ENCODE measurements at regions not wholly inside any gene's neighbourhood (a gene's known extent, or its start where the extent isn't known, plus 50 kb on each side); places are given as distances from the start of the nearest gene placed in this dataset.
A peak's percentile ranks its signal among the peaks of the same experiment; 100 is the strongest.

- no peak overlapping the region for H4K5ac ChIP-seq (ENCODE audit: low read length)
- no peak overlapping the region for H3K18ac ChIP-seq (ENCODE audit: low read length)
- no CpG with 5 or more reads among the region's 4 CpGs for WGBS (ENCODE audit: extremely low coverage, insufficient coverage, low lambda C conversion rate)
- no peak overlapping the region for H2BK15ac ChIP-seq (replicated peaks; ENCODE audit: low read depth)
- no peak overlapping the region for H3K27ac ChIP-seq (ENCODE audit: low read depth, low read length)
- H3K9ac ChIP-seq (ENCODE audit: low read length) = no peak overlapping the region
- no peaks in the 10 kb centered on the region for H3K27me3 ChIP-seq (ENCODE audit: insufficient read depth, low read length, poor library complexity)
- H3K56ac ChIP-seq (ENCODE audit: low read length) = no peak overlapping the region
- H3K23ac ChIP-seq (ENCODE audit: low read length) = no peak overlapping the region
- H3K4me2 ChIP-seq (ENCODE audit: low read length) = no peak overlapping the region
- no peak overlapping the region for H3K4me3 ChIP-seq (ENCODE audit: low read length)
- no peak overlapping the region for H2AK5ac ChIP-seq (ENCODE audit: low read length)
- no peaks in the 10 kb centered on the region for H3K79me1 ChIP-seq (ENCODE audit: low read length)
- H2BK120ac ChIP-seq (ENCODE audit: low read depth, low read length) = no peak overlapping the region
- no peak overlapping the region for H3K4ac ChIP-seq (ENCODE audit: low read depth, low read length)
- H3K79me2 ChIP-seq (ENCODE audit: control insufficient read depth, insufficient read depth, low read length) = no peaks in the 10 kb centered on the region
- no peak for DNase-seq
- no peaks in the 10 kb centered on the region for H3K36me3 ChIP-seq (ENCODE audit: control insufficient read depth, insufficient read depth, low read length)
- H2BK5ac ChIP-seq (ENCODE audit: low read length) = no peak overlapping the region
- no peak overlapping the region for H4K8ac ChIP-seq (ENCODE audit: low read depth, low read length)
- peaks cover 2% of the 10 kb centered on the region for H3K4me1 ChIP-seq (ENCODE audit: control insufficient read depth, low read depth, low read length)
These were observed 169.5 kb downstream of the HS3ST3B1 start for GRCh38 chr17:14470417-14470816.

- no peak overlapping the region for H3K27ac ChIP-seq (ENCODE audit: low read depth, low read length)
- no peaks in the 10 kb centered on the region for H3K79me1 ChIP-seq (ENCODE audit: low read length)
- H3K79me2 ChIP-seq (ENCODE audit: control insufficient read depth, insufficient read depth, low read length) = no peaks in the 10 kb centered on the region
- no peak overlapping the region for H3K4me3 ChIP-seq (ENCODE audit: low read length)
- no peak overlapping the region for H2AK5ac ChIP-seq (ENCODE audit: low read length)
- no peaks in the 10 kb centered on the region for H3K36me3 ChIP-seq (ENCODE audit: control insufficient read depth, insufficient read depth, low read length)
- no CpG with 5 or more reads among the region's 3 CpGs for WGBS (ENCODE audit: extremely low coverage, insufficient coverage, low lambda C conversion rate)
- H4K8ac ChIP-seq (ENCODE audit: low read depth, low read length) = no peak overlapping the region
- peaks cover 2% of the 10 kb centered on the region for H3K4me1 ChIP-seq (ENCODE audit: control insufficient read depth, low read depth, low read length)
- H3K9ac ChIP-seq (ENCODE audit: low read length) = no peak overlapping the region
- H2BK120ac ChIP-seq (ENCODE audit: low read depth, low read length) = no peak overlapping the region
- H2BK15ac ChIP-seq (replicated peaks; ENCODE audit: low read depth) = no peak overlapping the region
- no peak overlapping the region for H3K56ac ChIP-seq (ENCODE audit: low read length)
- H2BK5ac ChIP-seq (ENCODE audit: low read length) = no peak overlapping the region
- DNase-seq = no peak
- no peak overlapping the region for H3K4ac ChIP-seq (ENCODE audit: low read depth, low read length)
- no peak overlapping the region for H4K5ac ChIP-seq (ENCODE audit: low read length)
- H3K4me2 ChIP-seq (ENCODE audit: low read length) = no peak overlapping the region
- H3K18ac ChIP-seq (ENCODE audit: low read length) = no peak overlapping the region
- H3K23ac ChIP-seq (ENCODE audit: low read length) = no peak overlapping the region
- no peaks in the 10 kb centered on the region for H3K27me3 ChIP-seq (ENCODE audit: insufficient read depth, low read length, poor library complexity)
These were observed 169.1 kb downstream of the HS3ST3B1 start for GRCh38 chr17:14469971-14470370.

- WGBS (ENCODE audit: extremely low coverage, insufficient coverage, low lambda C conversion rate) = no CpG with 5 or more reads among the region's 3 CpGs
- no peak for DNase-seq
- Histone ChIP-seq H3K4ac (ENCODE audit: low read depth, low read length) (no peak overlapping the region), H3K18ac (ENCODE audit: low read length) (no peak overlapping the region), H3K4me3 (ENCODE audit: low read length) (no peak overlapping the region), H4K5ac (ENCODE audit: low read length) (no peak overlapping the region), H4K8ac (ENCODE audit: low read depth, low read length) (no peak overlapping the region), H3K27me3 (ENCODE audit: insufficient read depth, low read length, poor library complexity) (no peaks in the 10 kb centered on the region), H3K23ac (ENCODE audit: low read length) (no peak overlapping the region), H3K79me1 (ENCODE audit: low read length) (no peaks in the 10 kb centered on the region), H2BK5ac (ENCODE audit: low read length) (no peak overlapping the region), H3K27ac (ENCODE audit: low read depth, low read length) (no peak overlapping the region), H2AK5ac (ENCODE audit: low read length) (no peak overlapping the region), H3K9ac (ENCODE audit: low read length) (no peak overlapping the region), H3K79me2 (ENCODE audit: control insufficient read depth, insufficient read depth, low read length) (no peaks in the 10 kb centered on the region), H3K4me2 (ENCODE audit: low read length) (no peak overlapping the region), H3K56ac (ENCODE audit: low read length) (no peak overlapping the region), H2BK15ac (replicated peaks; ENCODE audit: low read depth) (no peak overlapping the region), H3K36me3 (ENCODE audit: control insufficient read depth, insufficient read depth, low read length) (no peaks in the 10 kb centered on the region), H2BK120ac (ENCODE audit: low read depth, low read length) (no peak overlapping the region), H3K4me1 (ENCODE audit: control insufficient read depth, low read depth, low read length) (peaks cover 2% of the 10 kb centered on the region)
These were observed 168.0 kb downstream of the HS3ST3B1 start for GRCh38 chr17:14468858-14469257.

- Histone ChIP-seq H2BK5ac (ENCODE audit: low read length) (peak overlapping the region; percentile 26), H3K9ac (ENCODE audit: low read length) (no peak overlapping the region), H3K27me3 (ENCODE audit: insufficient read depth, low read length, poor library complexity) (no peaks in the 10 kb centered on the region), H3K27ac (ENCODE audit: low read depth, low read length) (no peak overlapping the region), H3K4me2 (ENCODE audit: low read length) (no peak overlapping the region), H3K18ac (ENCODE audit: low read length) (no peak overlapping the region), H3K79me1 (ENCODE audit: low read length) (no peaks in the 10 kb centered on the region), H3K36me3 (ENCODE audit: control insufficient read depth, insufficient read depth, low read length) (no peaks in the 10 kb centered on the region), H2BK120ac (ENCODE audit: low read depth, low read length) (no peak overlapping the region), H3K56ac (ENCODE audit: low read length) (no peak overlapping the region), H3K23ac (ENCODE audit: low read length) (no peak overlapping the region), H3K4me1 (ENCODE audit: control insufficient read depth, low read depth, low read length) (peaks cover 6% of the 10 kb centered on the region), H3K4ac (ENCODE audit: low read depth, low read length) (no peak overlapping the region), H4K8ac (ENCODE audit: low read depth, low read length) (no peak overlapping the region), H4K5ac (ENCODE audit: low read length) (no peak overlapping the region), H3K4me3 (ENCODE audit: low read length) (no peak overlapping the region), H2AK5ac (ENCODE audit: low read length) (no peak overlapping the region), H2BK15ac (replicated peaks; ENCODE audit: low read depth) (no peak overlapping the region), H3K79me2 (ENCODE audit: control insufficient read depth, insufficient read depth, low read length) (no peaks in the 10 kb centered on the region)
- WGBS (ENCODE audit: extremely low coverage, insufficient coverage, low lambda C conversion rate) = no CpG with 5 or more reads among the region's 4 CpGs
- no peak for DNase-seq
These were observed 160.3 kb downstream of the HS3ST3B1 start for GRCh38 chr17:14461227-14461548.

GRCh38 chr17:14460516-14461226 lies 159.8 kb downstream of the HS3ST3B1 start:
- Histone ChIP-seq H3K9ac (ENCODE audit: low read length) (no peak overlapping the region), H3K4me3 (ENCODE audit: low read length) (no peak overlapping the region), H3K79me2 (ENCODE audit: control insufficient read depth, insufficient read depth, low read length) (no peaks in the 10 kb centered on the region), H2BK5ac (ENCODE audit: low read length) (no peak overlapping the region), H3K18ac (ENCODE audit: low read length) (no peak overlapping the region), H3K4me1 (ENCODE audit: control insufficient read depth, low read depth, low read length) (peaks cover 6% of the 10 kb centered on the region), H2AK5ac (ENCODE audit: low read length) (no peak overlapping the region), H2BK15ac (replicated peaks; ENCODE audit: low read depth) (no peak overlapping the region), H3K4ac (ENCODE audit: low read depth, low read length) (no peak overlapping the region), H4K8ac (ENCODE audit: low read depth, low read length) (no peak overlapping the region), H3K23ac (ENCODE audit: low read length) (no peak overlapping the region), H3K56ac (ENCODE audit: low read length) (no peak overlapping the region), H2BK120ac (ENCODE audit: low read depth, low read length) (no peak overlapping the region), H3K4me2 (ENCODE audit: low read length) (no peak overlapping the region), H3K79me1 (ENCODE audit: low read length) (no peaks in the 10 kb centered on the region), H4K5ac (ENCODE audit: low read length) (no peak overlapping the region), H3K27me3 (ENCODE audit: insufficient read depth, low read length, poor library complexity) (no peaks in the 10 kb centered on the region), H3K36me3 (ENCODE audit: control insufficient read depth, insufficient read depth, low read length) (no peaks in the 10 kb centered on the region), H3K27ac (ENCODE audit: low read depth, low read length) (no peak overlapping the region)
- DNase-seq = no peak
- WGBS (ENCODE audit: extremely low coverage, insufficient coverage, low lambda C conversion rate) = no CpG with 5 or more reads among the region's 2 CpGs

GRCh38 chr17:14459955-14460354 lies 159.1 kb downstream of the HS3ST3B1 start:
- H3K9ac ChIP-seq (ENCODE audit: low read length) = no peak overlapping the region
- no peak overlapping the region for H3K4ac ChIP-seq (ENCODE audit: low read depth, low read length)
- H3K18ac ChIP-seq (ENCODE audit: low read length) = no peak overlapping the region
- H4K8ac ChIP-seq (ENCODE audit: low read depth, low read length) = no peak overlapping the region
- DNase-seq = no peak
- H3K56ac ChIP-seq (ENCODE audit: low read length) = no peak overlapping the region
- no peak overlapping the region for H2BK15ac ChIP-seq (replicated peaks; ENCODE audit: low read depth)
- H3K36me3 ChIP-seq (ENCODE audit: control insufficient read depth, insufficient read depth, low read length) = no peaks in the 10 kb centered on the region
- H3K27me3 ChIP-seq (ENCODE audit: insufficient read depth, low read length, poor library complexity) = no peaks in the 10 kb centered on the region
- no peak overlapping the region for H3K4me3 ChIP-seq (ENCODE audit: low read length)
- H2AK5ac ChIP-seq (ENCODE audit: low read length) = peak overlapping the region; percentile 3
- H3K23ac ChIP-seq (ENCODE audit: low read length) = no peak overlapping the region
- no CpG with 5 or more reads among the region's 5 CpGs for WGBS (ENCODE audit: extremely low coverage, insufficient coverage, low lambda C conversion rate)
- H2BK5ac ChIP-seq (ENCODE audit: low read length) = no peak overlapping the region
- H3K79me2 ChIP-seq (ENCODE audit: control insufficient read depth, insufficient read depth, low read length) = no peaks in the 10 kb centered on the region
- H3K79me1 ChIP-seq (ENCODE audit: low read length) = no peaks in the 10 kb centered on the region
- H3K4me1 ChIP-seq (ENCODE audit: control insufficient read depth, low read depth, low read length) = peaks cover 6% of the 10 kb centered on the region
- H2BK120ac ChIP-seq (ENCODE audit: low read depth, low read length) = no peak overlapping the region
- no peak overlapping the region for H4K5ac ChIP-seq (ENCODE audit: low read length)
- H3K4me2 ChIP-seq (ENCODE audit: low read length) = no peak overlapping the region
- no peak overlapping the region for H3K27ac ChIP-seq (ENCODE audit: low read depth, low read length)

Measured in mesendoderm (in vitro differentiated cells).